Kidney epithelial cell (primary cell): ENCODE measurements at regions not wholly inside any gene's neighbourhood (a gene's known extent, or its start where the extent isn't known, plus 50 kb on each side); places are given as distances from the start of the nearest gene placed in this dataset.

Experiments used
- DNase-seq: peaks from one replicate; pipeline ENCODE4 v3.0.0-alpha.2; 2010; ENCODE audit warnings: low read depth
- H3K27me3 ChIP-seq: 2 replicates; pipeline ENCODE4 v1.6.0; 2011; ENCODE audit warnings: low read length; ENCODE audit not compliant: control insufficient read depth, insufficient read depth
- H3K36me3 ChIP-seq: 2 replicates; pipeline ENCODE4 v1.5.1; 2011; ENCODE audit warnings: low read length; ENCODE audit not compliant: control insufficient read depth, insufficient read depth
- H3K4me3 ChIP-seq: 2 replicates; pipeline ENCODE4 v1.5.1; 2011; ENCODE audit warnings: low read depth, mild to moderate bottlenecking, control low read depth, low read length
- CTCF ChIP-seq: IDR thresholded peaks from 2 replicates; pipeline ENCODE4 v1.5.1; 2011; ENCODE audit warnings: mild to moderate bottlenecking, moderate library complexity, low read length, control low read depth, inconsistent platforms; ENCODE audit not compliant: insufficient read depth, poor library complexity, severe bottlenecking

- no peak for DNase-seq
- no peak for TF ChIP-seq CTCF
- H3K36me3 ChIP-seq = no peaks in the 10 kb centered on the region
- no peak overlapping the region for H3K4me3 ChIP-seq
- H3K27me3 ChIP-seq = no peaks in the 10 kb centered on the region
These were observed 821.9 kb downstream of the VRK1 start for GRCh38 chr14:97618917-97619690.

GRCh38 chr14:97620066-97620465 lies 822.9 kb downstream of the VRK1 start:
- no peaks in the 10 kb centered on the region for H3K27me3 ChIP-seq
- no peaks in the 10 kb centered on the region for H3K36me3 ChIP-seq
- no peak for DNase-seq
- TF ChIP-seq CTCF = no peak
- H3K4me3 ChIP-seq = no peak overlapping the region

- no peak for DNase-seq
- no peak overlapping the region for H3K4me3 ChIP-seq
- no peaks in the 10 kb centered on the region for H3K27me3 ChIP-seq
- TF ChIP-seq CTCF = no peak
- no peaks in the 10 kb centered on the region for H3K36me3 ChIP-seq
These were observed 827.8 kb downstream of the VRK1 start for GRCh38 chr14:97624985-97625384.

GRCh38 chr14:97625477-97625876 lies 828.3 kb downstream of the VRK1 start:
- H3K27me3 ChIP-seq = no peaks in the 10 kb centered on the region
- no peak for DNase-seq
- no peak overlapping the region for H3K4me3 ChIP-seq
- no peaks in the 10 kb centered on the region for H3K36me3 ChIP-seq
- no peak for TF ChIP-seq CTCF

- TF ChIP-seq CTCF = no peak
- DNase-seq = no peak
- Histone ChIP-seq H3K4me3 (no peak overlapping the region), H3K27me3 (no peaks in the 10 kb centered on the region), H3K36me3 (no peaks in the 10 kb centered on the region)
These were observed 828.9 kb downstream of the VRK1 start for GRCh38 chr14:97626088-97626487.

GRCh38 chr14:97630249-97630648 lies 833.1 kb downstream of the VRK1 start:
- no peak for DNase-seq

More at GRCh38 chr14:97630249-97630648, 833.1 kb downstream of the VRK1 start:
- Histone ChIP-seq H3K36me3 (no peaks in the 10 kb centered on the region), H3K27me3 (no peaks in the 10 kb centered on the region), H3K4me3 (no peak overlapping the region)
- no peak for TF ChIP-seq CTCF
